GM12874 (cell line): ENCODE measurements at regions not wholly inside any gene's neighbourhood (a gene's known extent, or its start where the extent isn't known, plus 50 kb on each side); places are given as distances from the start of the nearest gene placed in this dataset.
A peak's percentile ranks its signal among the peaks of the same experiment; 100 is the strongest.

Experiments
- TF ChIP-seq, protein P1 (sequence below): IDR thresholded peaks from 2 replicates; pipeline ENCODE4 v1.5.1; 2011; ENCODE audit warnings: low read depth, mild to moderate bottlenecking, control low read depth, low read length, moderate library complexity; ENCODE audit not compliant: insufficient read depth

DNA sequence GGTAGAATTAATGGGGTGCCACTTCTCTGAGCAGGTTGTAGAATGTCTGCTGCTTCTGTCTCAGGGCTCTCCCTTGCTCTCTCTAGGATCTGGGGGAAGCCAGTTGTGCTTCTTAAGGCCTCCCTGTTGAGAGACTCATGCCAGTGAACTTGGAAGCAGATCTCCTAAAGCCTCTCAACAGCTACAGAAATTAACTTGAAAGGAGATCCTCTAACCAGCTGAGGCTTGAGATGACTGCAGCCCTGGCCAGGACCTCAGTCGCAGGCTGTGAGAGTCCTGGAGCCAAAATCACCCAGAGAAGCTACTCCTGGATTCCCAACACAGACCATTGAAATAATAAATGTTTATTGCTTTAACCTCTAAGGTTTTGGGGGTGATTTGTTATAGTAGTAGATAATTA lies 180.2 kb upstream of the MARCKS start:
- TF ChIP-seq, protein P1, sequence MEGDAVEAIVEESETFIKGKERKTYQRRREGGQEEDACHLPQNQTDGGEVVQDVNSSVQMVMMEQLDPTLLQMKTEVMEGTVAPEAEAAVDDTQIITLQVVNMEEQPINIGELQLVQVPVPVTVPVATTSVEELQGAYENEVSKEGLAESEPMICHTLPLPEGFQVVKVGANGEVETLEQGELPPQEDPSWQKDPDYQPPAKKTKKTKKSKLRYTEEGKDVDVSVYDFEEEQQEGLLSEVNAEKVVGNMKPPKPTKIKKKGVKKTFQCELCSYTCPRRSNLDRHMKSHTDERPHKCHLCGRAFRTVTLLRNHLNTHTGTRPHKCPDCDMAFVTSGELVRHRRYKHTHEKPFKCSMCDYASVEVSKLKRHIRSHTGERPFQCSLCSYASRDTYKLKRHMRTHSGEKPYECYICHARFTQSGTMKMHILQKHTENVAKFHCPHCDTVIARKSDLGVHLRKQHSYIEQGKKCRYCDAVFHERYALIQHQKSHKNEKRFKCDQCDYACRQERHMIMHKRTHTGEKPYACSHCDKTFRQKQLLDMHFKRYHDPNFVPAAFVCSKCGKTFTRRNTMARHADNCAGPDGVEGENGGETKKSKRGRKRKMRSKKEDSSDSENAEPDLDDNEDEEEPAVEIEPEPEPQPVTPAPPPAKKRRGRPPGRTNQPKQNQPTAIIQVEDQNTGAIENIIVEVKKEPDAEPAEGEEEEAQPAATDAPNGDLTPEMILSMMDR, result no peak

- TF ChIP-seq, protein P1, result no peak
These were observed 178.1 kb upstream of the MARCKS start for GRCh38 chr6:113679051-113679450.

- TF ChIP-seq, protein P1, result no peak
These were observed 176.8 kb upstream of the MARCKS start for GRCh38 chr6:113680301-113680700.

GRCh38 chr6:113683968-113684367 lies 173.2 kb upstream of the MARCKS start:
- TF ChIP-seq, protein P1, result no peak

DNA sequence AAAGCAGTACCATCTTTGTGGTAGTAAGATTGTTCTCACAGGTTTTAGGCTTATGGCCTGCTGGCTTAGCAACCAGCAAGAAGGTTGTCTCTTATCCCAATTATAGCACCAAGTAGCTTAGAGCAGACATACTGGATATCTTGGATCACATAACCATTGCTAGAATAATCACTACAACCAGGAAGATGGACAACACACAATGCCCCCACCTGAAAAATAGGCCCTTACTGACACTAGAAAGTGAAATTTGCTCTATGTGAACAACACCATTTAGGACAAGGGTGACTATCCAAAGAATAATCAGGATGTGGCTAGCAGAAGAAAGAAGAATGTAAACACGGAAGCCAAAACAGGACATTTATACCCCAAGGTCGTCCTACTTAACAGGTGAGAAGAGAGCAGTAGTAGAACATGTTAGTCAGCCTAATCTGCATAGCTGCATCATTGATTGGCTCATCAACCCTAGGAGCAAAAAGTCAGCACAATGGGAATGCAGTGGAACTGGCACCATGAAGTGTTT lies 172.7 kb upstream of the MARCKS start:
- TF ChIP-seq, protein P1, result no peak

DNA sequence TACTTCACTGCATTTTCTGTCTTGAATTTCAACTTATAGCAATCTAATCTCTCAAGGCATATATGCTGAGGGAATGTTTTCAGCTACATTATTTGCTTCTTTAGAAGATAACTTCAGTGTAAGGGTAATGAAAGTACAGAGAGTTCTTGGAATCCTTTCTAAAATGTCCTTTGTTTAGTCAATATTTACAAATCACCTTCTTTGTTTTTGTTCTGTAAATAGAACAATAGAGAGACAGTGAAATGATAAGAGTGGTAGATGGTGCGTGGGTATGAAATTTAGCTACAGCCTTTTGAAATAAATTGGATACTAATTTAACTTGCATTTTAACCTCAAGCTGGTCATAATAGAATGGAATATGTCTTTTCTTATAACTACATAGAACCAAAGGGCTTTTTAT lies 171.1 kb upstream of the MARCKS start:
- TF ChIP-seq, protein P1, result no peak

GRCh38 chr6:113689620-113690019 lies 167.5 kb upstream of the MARCKS start:
- TF ChIP-seq, protein P1, result peak; percentile 25; the same call in 1 of the 2 replicates
